HUES64 (cell line): ENCODE measurements at regions not wholly inside any gene's neighbourhood (a gene's known extent, or its start where the extent isn't known, plus 50 kb on each side); places are given as distances from the start of the nearest gene placed in this dataset.

Experiments used
- H3K27ac ChIP-seq: 2 replicates; pipeline ENCODE4 v1.7.0; 2013; ENCODE audit warnings: low read depth, low read length, inconsistent platforms
- H3K27me3 ChIP-seq: 2 replicates; pipeline ENCODE4 v1.6.1; 2013; ENCODE audit warnings: mild to moderate bottlenecking, low read length; ENCODE audit not compliant: insufficient read depth
- H3K36me3 ChIP-seq: 2 replicates; pipeline ENCODE4 v1.6.1; 2013; ENCODE audit warnings: mild to moderate bottlenecking, low read length; ENCODE audit not compliant: insufficient read depth
- H3K4me1 ChIP-seq: 2 replicates; pipeline ENCODE4 v1.6.1; 2013; ENCODE audit warnings: mild to moderate bottlenecking, low read length, moderate library complexity; ENCODE audit not compliant: insufficient read depth
- H3K4me3 ChIP-seq: 2 replicates; pipeline ENCODE4 v1.5.1; 2013; ENCODE audit warnings: mild to moderate bottlenecking, low read length, moderate library complexity
- H3K9ac ChIP-seq: 2 replicates; pipeline ENCODE4 v1.6.1; 2013; ENCODE audit warnings: mild to moderate bottlenecking, low read depth, low read length
- H3K9me3 ChIP-seq: 2 replicates; pipeline ENCODE4 v1.6.1; 2013; ENCODE audit warnings: low read depth, low read length; ENCODE audit not compliant: insufficient read depth
- WGBS: fragments of 150-250, 120-280 bp; methylation state at CpG from one replicate; pipeline ENCODE4 v1.1.7; 2013; ENCODE audit warnings: missing lambda C conversion rate; 5-methylcytosine and 5-hydroxymethylcytosine counted together

- Histone ChIP-seq H3K9me3 (no peaks in the 10 kb centered on the region), H3K4me1 (peaks cover 9% of the 10 kb centered on the region), H3K4me3 (no peak overlapping the region), H3K9ac (no peak overlapping the region), H3K27me3 (no peaks in the 10 kb centered on the region), H3K36me3 (no peaks in the 10 kb centered on the region), H3K27ac (no peak overlapping the region)
Measured at GRCh38 chr2:22518641-22519040, 866.3 kb upstream of the KLHL29 start.

DNA sequence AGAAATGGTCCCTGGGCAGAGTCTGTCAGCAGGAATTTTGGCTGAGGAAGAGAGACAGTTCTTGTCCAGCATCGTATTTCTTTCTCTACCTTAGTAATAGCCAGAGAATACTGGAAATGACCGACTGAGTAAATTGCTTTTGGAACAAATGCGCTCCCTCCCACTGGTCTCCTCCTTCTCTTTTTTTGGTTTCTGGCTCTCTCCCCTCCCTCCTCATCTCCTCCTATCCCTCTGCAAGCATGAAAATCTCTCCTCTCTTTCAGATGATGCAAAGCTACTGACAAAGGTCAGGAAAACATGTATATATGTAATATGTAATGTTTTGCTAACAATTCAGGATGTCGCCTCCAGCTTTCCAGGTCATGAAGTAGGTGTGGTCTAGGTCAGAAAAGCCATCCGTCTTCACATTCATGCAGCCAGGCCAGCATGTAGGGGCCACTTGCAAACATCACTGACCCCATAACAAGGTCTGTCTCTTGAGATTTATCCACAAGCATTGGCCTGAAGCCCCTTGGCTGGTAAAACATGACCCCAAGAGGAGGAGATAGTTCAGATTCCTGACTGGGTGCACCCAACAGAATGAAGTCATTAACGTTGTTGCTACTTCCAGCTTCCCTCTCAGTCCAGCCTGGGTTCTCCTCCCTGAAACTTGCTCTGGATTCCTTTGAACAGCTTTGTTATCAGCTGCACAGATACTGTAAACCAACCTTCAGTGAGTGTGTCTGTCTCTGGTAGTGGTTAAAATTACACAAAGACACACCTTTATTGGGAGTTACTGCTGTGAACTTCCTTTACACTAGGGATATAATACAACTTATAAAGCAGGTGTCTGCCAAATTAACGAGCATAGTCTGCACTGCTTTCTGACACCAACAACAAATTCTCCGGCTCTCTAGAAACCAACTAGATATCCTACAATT lies 864.4 kb upstream of the KLHL29 start:
- Histone ChIP-seq H3K27me3 (no peaks in the 10 kb centered on the region), H3K4me1 (peaks cover 9% of the 10 kb centered on the region), H3K36me3 (no peaks in the 10 kb centered on the region), H3K9ac (no peak overlapping the region), H3K9me3 (no peaks in the 10 kb centered on the region), H3K4me3 (no peak overlapping the region), H3K27ac (no peak overlapping the region)
- 92% methylated on average over 8 of the region's 8 CpGs for WGBS

GRCh38 chr2:22521620-22522019 lies 863.4 kb upstream of the KLHL29 start:
- no peak overlapping the region; the same call in 1 of the 2 replicates for H3K27ac ChIP-seq
- H3K9ac ChIP-seq = no peak overlapping the region
- H3K4me1 ChIP-seq = peaks cover 9% of the 10 kb centered on the region

GRCh38 chr2:22525681-22526080 lies 859.3 kb upstream of the KLHL29 start:
- H3K27ac ChIP-seq = no peak overlapping the region
- no peak overlapping the region for H3K4me3 ChIP-seq
- H3K9ac ChIP-seq = no peak overlapping the region
- peaks cover 9% of the 10 kb centered on the region for H3K4me1 ChIP-seq
- H3K27me3 ChIP-seq = no peaks in the 10 kb centered on the region
- no peaks in the 10 kb centered on the region for H3K36me3 ChIP-seq
- peaks cover 11% of the 10 kb centered on the region; the same call in 1 of the 2 replicates for H3K9me3 ChIP-seq

More at GRCh38 chr2:22521620-22522019, 863.4 kb upstream of the KLHL29 start:
- Histone ChIP-seq H3K27me3 (no peaks in the 10 kb centered on the region), H3K4me3 (no peak overlapping the region), H3K9me3 (no peaks in the 10 kb centered on the region), H3K36me3 (no peaks in the 10 kb centered on the region)

DNA sequence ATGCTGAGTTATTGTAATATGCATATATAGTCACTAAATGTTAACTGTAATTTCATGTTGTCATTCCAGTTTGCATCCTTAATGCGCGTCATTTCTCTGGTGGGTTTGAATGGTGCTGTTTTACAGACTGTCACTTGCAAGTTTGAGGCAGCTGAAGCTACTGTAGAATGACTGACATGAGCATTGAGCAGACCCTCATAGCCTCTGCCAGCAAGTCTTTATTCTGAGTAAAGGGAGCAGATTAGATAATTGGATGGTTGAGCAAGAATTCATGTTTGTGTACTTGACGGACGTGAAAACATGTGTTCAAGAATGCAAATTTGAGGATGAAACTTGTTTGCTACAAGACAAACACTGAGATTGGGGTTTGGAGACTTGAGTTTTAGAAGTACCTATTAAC lies 854.8 kb upstream of the KLHL29 start:
- Histone ChIP-seq H3K27me3 (no peaks in the 10 kb centered on the region), H3K9me3 (peaks cover 11% of the 10 kb centered on the region; the same call in 1 of the 2 replicates), H3K27ac (no peak overlapping the region), H3K4me1 (no peaks in the 10 kb centered on the region), H3K9ac (no peak overlapping the region), H3K36me3 (no peaks in the 10 kb centered on the region), H3K4me3 (no peak overlapping the region)
- 96% methylated on average over 4 of the region's 4 CpGs for WGBS

DNA sequence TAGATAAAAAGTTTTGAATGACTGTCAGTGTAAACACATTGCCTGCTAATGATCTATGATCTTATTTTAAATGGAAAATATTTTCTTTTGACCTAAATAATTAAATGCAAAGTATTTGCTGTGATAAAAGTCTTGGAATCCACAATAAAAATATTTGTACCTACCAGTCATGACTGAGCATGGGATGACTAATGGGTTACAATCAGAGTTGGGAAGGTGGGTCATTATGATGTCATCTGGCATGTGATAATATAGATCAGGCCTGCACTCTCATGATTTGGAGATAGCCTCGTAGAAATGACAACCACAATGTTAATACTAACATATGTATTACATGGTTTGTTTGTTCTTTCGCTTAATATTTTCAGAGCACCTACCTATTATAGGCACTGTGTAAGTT lies 848.8 kb upstream of the KLHL29 start:
- Histone ChIP-seq H3K36me3 (no peaks in the 10 kb centered on the region), H3K4me1 (no peaks in the 10 kb centered on the region), H3K9ac (no peak overlapping the region), H3K27ac (no peak overlapping the region), H3K27me3 (no peaks in the 10 kb centered on the region), H3K9me3 (no peaks in the 10 kb centered on the region), H3K4me3 (no peak overlapping the region)
- WGBS = no CpG with 5 or more reads among the region's 2 CpGs

GRCh38 chr2:22554453-22554852 lies 830.5 kb upstream of the KLHL29 start:
- Histone ChIP-seq H3K27me3 (no peaks in the 10 kb centered on the region), H3K9ac (no peak overlapping the region), H3K4me3 (no peak overlapping the region), H3K4me1 (0 out of 2 replicates have a peak, but pooled peaks cover 3% of the 10 kb centered on the region), H3K27ac (no peak overlapping the region), H3K9me3 (no peaks in the 10 kb centered on the region), H3K36me3 (no peaks in the 10 kb centered on the region)
- WGBS = no CpG with 5 or more reads among the region's 1 CpG

- Histone ChIP-seq H3K9ac (no peak overlapping the region), H3K4me3 (no peak overlapping the region), H3K9me3 (no peaks in the 10 kb centered on the region), H3K36me3 (no peaks in the 10 kb centered on the region), H3K4me1 (0 out of 2 replicates have a peak, but pooled peaks cover 3% of the 10 kb centered on the region), H3K27ac (no peak overlapping the region), H3K27me3 (no peaks in the 10 kb centered on the region)
- WGBS = 68% methylated on average over 2 of the region's 2 CpGs
Measured at GRCh38 chr2:22557406-22557805, 827.6 kb upstream of the KLHL29 start.

DNA sequence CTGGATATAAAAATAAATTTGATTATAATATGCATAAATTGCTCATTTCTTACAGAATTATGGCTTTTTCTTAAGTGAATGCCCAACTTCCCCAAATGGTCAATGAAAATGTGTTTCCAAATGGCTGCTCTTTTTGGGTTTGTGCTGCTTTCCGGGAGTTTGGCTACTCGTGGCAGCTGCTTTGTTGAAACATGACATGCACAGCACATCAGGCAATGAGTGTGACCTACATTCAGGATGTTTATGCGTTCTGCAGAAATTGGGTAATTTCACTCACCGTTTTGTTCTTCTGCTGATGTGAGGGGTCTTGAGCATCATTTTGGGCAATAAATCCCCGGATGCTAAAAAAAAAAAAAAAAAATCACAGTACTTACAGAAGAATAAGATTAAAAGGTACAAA lies 825.0 kb upstream of the KLHL29 start:
- 95% methylated on average over 4 of the region's 5 CpGs for WGBS
- Histone ChIP-seq H3K4me1 (peaks cover 3% of the 10 kb centered on the region; the same call in 1 of the 2 replicates), H3K27ac (no peak overlapping the region), H3K27me3 (no peaks in the 10 kb centered on the region), H3K9me3 (no peaks in the 10 kb centered on the region), H3K4me3 (no peak overlapping the region), H3K36me3 (no peaks in the 10 kb centered on the region), H3K9ac (no peak overlapping the region)

DNA sequence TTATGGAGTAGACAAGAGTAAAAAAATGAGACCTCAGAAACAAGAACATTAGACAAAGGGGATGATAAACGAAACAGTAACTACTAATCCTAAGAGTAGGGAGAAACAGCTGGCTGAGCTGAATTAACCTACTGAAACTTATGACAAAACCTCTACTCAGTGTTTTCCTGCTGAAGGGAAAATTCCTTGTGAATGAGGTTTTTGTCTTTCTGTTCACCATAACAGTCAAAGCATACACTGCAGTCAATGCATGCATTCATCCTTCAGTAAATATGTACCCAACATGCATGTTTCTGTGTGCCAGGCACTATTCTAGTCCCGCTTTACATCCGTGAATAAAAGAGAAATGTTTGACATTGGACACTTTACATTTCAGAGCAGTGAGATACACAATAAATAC lies 805.6 kb upstream of the KLHL29 start:
- no peak overlapping the region for H3K4me3 ChIP-seq
- H3K36me3 ChIP-seq = no peaks in the 10 kb centered on the region
- WGBS = 100% methylated on average over 2 of the region's 3 CpGs
- H3K9ac ChIP-seq = no peak overlapping the region
- no peaks in the 10 kb centered on the region for H3K27me3 ChIP-seq
- peaks cover 35% of the 10 kb centered on the region for H3K9me3 ChIP-seq
- H3K4me1 ChIP-seq = no peaks in the 10 kb centered on the region
- H3K27ac ChIP-seq = no peak overlapping the region

DNA sequence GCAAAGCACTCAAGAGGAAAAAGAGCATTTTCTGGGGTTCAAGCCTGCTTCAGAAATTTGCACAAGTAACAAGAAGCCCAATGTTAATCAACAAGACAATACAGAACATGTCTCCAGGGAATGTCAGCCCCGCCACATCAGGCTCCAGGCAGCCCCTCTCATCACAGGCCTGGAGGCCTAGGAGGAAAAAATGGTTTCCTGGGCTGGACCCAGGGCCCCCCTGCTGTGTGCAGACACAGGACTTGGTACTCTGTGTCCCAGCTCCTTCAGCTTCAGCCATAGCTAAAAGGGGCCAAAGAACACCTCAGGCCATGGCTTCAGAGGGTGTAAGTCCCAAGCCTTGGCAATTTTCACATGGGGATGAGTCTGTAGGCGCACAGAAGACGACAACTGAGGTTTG lies 802.9 kb upstream of the KLHL29 start:
- Histone ChIP-seq H3K9ac (no peak overlapping the region), H3K9me3 (peaks cover 44% of the 10 kb centered on the region), H3K27me3 (no peaks in the 10 kb centered on the region), H3K27ac (no peak overlapping the region), H3K36me3 (no peaks in the 10 kb centered on the region), H3K4me3 (no peak overlapping the region), H3K4me1 (no peaks in the 10 kb centered on the region)
- 79% methylated on average over 3 of the region's 3 CpGs for WGBS
